ENCODE measurements at regions not wholly inside any gene's neighbourhood (a gene's known extent, or its start where the extent isn't known, plus 50 kb on each side); places are given as distances from the start of the nearest gene placed in this dataset.

- TF ChIP-seq REST (IDR thresholded peaks at IDR 0.05; ENCODE audit: insufficient read depth in 1 of 2, low read depth in 2 of 2, low read length in 2 of 2) (no peak), SIN3A (IDR thresholded peaks at IDR 0.05; ENCODE audit: borderline replicate concordance, insufficient read depth, low read length) (no peak), TAF1 (IDR thresholded peaks at IDR 0.05; ENCODE audit: borderline replicate concordance, insufficient read depth, low read length) (no peak)
These were observed 274.9 kb upstream of the DNAJC19 start for GRCh38 chr3:181264486-181264885.

Measured in PFSK-1 (cell line).